SU-DHL-6 (cell line): ENCODE measurements at regions not wholly inside any gene's neighbourhood (a gene's known extent, or its start where the extent isn't known, plus 50 kb on each side); places are given as distances from the start of the nearest gene placed in this dataset.

Experiments used
- H2AFZ ChIP-seq: fragments of 200-600 bp; sonication (generic); 2 replicates; pipeline ENCODE4 v1.6.1; 2014; ENCODE audit warnings: low read depth, mild to moderate bottlenecking, moderate library complexity, mixed read lengths, antibody characterized with exemption, low read length; ENCODE audit not compliant: severe bottlenecking
- H3F3A ChIP-seq: fragments of 200-600 bp; shearing (Covaris generic); 2 replicates; pipeline ENCODE4 v1.6.0; 2016; ENCODE audit warnings: antibody characterized with exemption, mild to moderate bottlenecking; ENCODE audit not compliant: insufficient read depth
- H3K27ac ChIP-seq: fragments of 200-600 bp; sonication (generic); 2 replicates; pipeline ENCODE4 v1.5.1; 2016; ENCODE audit warnings: low read depth, mild to moderate bottlenecking, low read length, moderate library complexity, mixed read lengths
- H3K27me3 ChIP-seq: fragments of 200-600 bp; sonication (generic), shearing (Covaris generic); 2 replicates; pipeline ENCODE4 v1.6.0; 2014; ENCODE audit warnings: mild to moderate bottlenecking, low read length
- H3K36me3 ChIP-seq: fragments of 200-600 bp; sonication (generic); 2 replicates; pipeline ENCODE4 v1.6.1; 2014; ENCODE audit warnings: mild to moderate bottlenecking, low read length, mixed read lengths
- H3K4me2 ChIP-seq: fragments of 300-600, 200-600 bp; shearing (Covaris generic), sonication (generic); 2 replicates; pipeline ENCODE4 v1.6.0; 2014; ENCODE audit warnings: low read length, low read depth, mild to moderate bottlenecking; ENCODE audit not compliant: poor library complexity, severe bottlenecking
- H3K4me3 ChIP-seq: fragments of 200-600 bp; sonication (generic); 2 replicates; pipeline ENCODE4 v1.5.1; 2014; ENCODE audit warnings: antibody characterized with exemption, low read length, mild to moderate bottlenecking, mixed read lengths; ENCODE audit not compliant: insufficient read depth, poor library complexity, severe bottlenecking
- H3K79me2 ChIP-seq: fragments of 200-600 bp; sonication (generic); 2 replicates; pipeline ENCODE4 v1.6.1; 2014; ENCODE audit warnings: mild to moderate bottlenecking, low read length, moderate library complexity; ENCODE audit not compliant: insufficient read depth
- H3K9ac ChIP-seq: fragments of 200-600 bp; sonication (generic); 2 replicates; pipeline ENCODE4 v1.7.0; 2014; ENCODE audit warnings: mild to moderate bottlenecking, low read length
- H3K9me2 ChIP-seq: fragments of 200-600 bp; sonication (generic); replicated peaks from 2 replicates; pipeline ENCODE4 v1.6.1; 2014; ENCODE audit warnings: low read length; ENCODE audit not compliant: insufficient read depth
- H3K9me3 ChIP-seq: fragments of 200-600 bp; sonication (generic); 2 replicates; pipeline ENCODE4 v1.6.1; 2014; ENCODE audit warnings: low read length, mixed read lengths; ENCODE audit not compliant: insufficient read depth
- H4K20me1 ChIP-seq: fragments of 200-600 bp; sonication (generic); 2 replicates; pipeline ENCODE4 v1.6.1; 2014; ENCODE audit warnings: low read depth, mild to moderate bottlenecking, antibody characterized with exemption, low read length, moderate library complexity, mixed read lengths
- EZH2phosphoT487 ChIP-seq: fragments of 200-600 bp; sonication (generic), shearing (Covaris generic); conservative IDR thresholded peaks from 2 replicates; pipeline ENCODE4 v1.6.1; 2018; ENCODE audit warnings: mild to moderate bottlenecking, antibody characterized with exemption, low read length, moderate library complexity, mixed read lengths
- TF ChIP-seq, protein P1 (sequence below): fragments of 200-600 bp; sonication (generic); IDR thresholded peaks from one replicate; pipeline ENCODE4 v1.5.1; 2017; ENCODE audit warnings: antibody characterized with exemption, mild to moderate bottlenecking, low read length, moderate library complexity; ENCODE audit not compliant: insufficient read depth, poor library complexity, severe bottlenecking

DNA sequence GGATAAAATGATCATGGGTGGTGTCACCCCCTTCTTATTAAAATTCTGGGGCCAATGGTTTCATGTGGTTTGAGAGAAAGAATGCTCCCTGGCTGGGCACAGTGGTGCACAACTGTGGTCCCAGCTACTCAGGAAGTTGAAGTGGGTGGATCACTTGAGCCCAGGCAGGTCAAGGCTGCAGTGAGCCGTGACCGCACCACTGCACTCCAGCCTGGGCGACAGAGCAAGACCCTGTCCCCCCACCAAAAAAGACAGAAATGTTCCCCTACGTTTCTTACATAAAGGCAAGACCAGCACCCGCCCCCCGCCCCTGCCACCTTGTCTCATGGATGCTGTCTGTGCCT is 53.0 kb upstream of the ID2 start:
- Histone ChIP-seq H3F3A (no peaks in the 10 kb centered on the region), H3K4me3 (no peak overlapping the region), H3K9me2 (no peaks in the 10 kb centered on the region), H3K27ac (no peak overlapping the region), H3K4me2 (no peak overlapping the region), H3K36me3 (no peaks in the 10 kb centered on the region), H3K9me3 (no peaks in the 10 kb centered on the region), H3K79me2 (no peaks in the 10 kb centered on the region), H2AFZ (no peak overlapping the region), H3K9ac (no peak overlapping the region), H4K20me1 (no peaks in the 10 kb centered on the region), H3K27me3 (no peaks in the 10 kb centered on the region)
- TF ChIP-seq, protein P1, sequence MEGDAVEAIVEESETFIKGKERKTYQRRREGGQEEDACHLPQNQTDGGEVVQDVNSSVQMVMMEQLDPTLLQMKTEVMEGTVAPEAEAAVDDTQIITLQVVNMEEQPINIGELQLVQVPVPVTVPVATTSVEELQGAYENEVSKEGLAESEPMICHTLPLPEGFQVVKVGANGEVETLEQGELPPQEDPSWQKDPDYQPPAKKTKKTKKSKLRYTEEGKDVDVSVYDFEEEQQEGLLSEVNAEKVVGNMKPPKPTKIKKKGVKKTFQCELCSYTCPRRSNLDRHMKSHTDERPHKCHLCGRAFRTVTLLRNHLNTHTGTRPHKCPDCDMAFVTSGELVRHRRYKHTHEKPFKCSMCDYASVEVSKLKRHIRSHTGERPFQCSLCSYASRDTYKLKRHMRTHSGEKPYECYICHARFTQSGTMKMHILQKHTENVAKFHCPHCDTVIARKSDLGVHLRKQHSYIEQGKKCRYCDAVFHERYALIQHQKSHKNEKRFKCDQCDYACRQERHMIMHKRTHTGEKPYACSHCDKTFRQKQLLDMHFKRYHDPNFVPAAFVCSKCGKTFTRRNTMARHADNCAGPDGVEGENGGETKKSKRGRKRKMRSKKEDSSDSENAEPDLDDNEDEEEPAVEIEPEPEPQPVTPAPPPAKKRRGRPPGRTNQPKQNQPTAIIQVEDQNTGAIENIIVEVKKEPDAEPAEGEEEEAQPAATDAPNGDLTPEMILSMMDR, result no peak
- no peak for TF ChIP-seq EZH2phosphoT487

DNA sequence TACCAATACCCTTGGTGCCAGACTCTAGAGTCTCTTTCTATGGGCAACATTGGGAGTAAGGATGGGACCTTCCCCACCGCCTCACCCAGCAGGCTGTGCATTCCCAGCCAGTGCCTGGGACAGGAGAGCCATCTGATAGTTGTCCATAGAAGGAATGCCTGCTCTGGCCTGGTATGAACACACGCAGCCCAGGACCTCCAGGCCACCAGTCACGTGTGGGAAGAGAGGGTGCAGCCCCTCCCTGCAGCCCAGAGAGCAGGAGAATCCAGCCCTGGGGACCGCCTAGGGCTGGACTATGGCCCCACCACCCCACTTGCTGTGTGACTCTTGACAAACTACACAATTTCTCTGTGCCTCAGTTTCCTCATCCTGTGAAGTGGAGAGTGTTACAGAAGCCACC is 52.5 kb upstream of the ID2 start:
- no peak overlapping the region for H3K4me2 ChIP-seq

DNA sequence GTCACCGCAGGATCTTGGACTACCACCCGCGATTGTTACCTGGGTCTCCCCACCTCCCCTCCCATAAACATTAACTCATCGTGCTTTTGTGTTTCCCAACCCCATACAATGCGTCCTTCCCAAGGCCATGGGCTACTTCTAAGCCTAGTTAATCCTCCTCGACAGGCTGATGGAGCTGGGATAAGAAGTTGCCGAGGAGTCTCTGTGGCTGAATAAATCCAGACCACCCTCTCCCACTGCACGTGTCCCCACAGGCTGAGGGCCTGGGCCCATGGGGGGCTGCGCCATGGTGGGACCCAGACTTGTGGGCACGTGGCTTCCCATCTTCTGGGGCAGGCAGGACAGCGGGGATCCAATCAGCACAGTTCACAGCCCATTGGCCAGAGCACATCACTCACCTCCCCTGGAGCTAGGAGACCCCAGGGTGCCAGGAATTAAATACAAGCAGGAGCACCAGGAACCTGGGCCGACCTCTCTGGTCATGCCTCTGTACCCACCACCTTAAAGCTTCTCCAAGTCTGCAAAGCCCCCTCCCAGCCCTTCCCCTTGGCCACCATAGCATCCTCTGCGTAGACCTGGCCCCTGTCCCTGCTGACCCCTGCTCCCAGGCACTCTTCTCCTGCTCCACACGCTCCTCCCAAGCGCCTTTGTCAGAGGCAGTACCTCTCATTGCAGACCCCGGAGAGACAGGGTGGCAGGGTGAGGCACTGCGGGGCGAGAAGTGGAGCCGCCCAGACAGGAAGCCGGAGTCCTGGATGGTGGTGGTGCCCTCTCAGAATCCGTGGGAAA is 51.0 kb upstream of the ID2 start:
- no peak for TF ChIP-seq EZH2phosphoT487
- TF ChIP-seq, protein P1, result no peak
- no peaks in the 10 kb centered on the region for H3K9me3 ChIP-seq
- no peaks in the 10 kb centered on the region for H3K9me2 ChIP-seq
- H3F3A ChIP-seq, result no peaks in the 10 kb centered on the region
- H3K27me3 ChIP-seq, result no peaks in the 10 kb centered on the region
- H3K4me3 ChIP-seq, result no peak overlapping the region
- no peaks in the 10 kb centered on the region for H4K20me1 ChIP-seq
- no peak overlapping the region for H3K4me2 ChIP-seq
- no peak overlapping the region for H3K27ac ChIP-seq
- H3K9ac ChIP-seq, result no peak overlapping the region
- H3K79me2 ChIP-seq, result no peaks in the 10 kb centered on the region
- no peak overlapping the region for H2AFZ ChIP-seq
- H3K36me3 ChIP-seq, result no peaks in the 10 kb centered on the region

More for the DNA sequence above, 52.5 kb upstream of the ID2 start:
- Histone ChIP-seq H3K9ac (no peak overlapping the region), H3K27ac (no peak overlapping the region), H3K9me3 (no peaks in the 10 kb centered on the region), H3F3A (no peaks in the 10 kb centered on the region), H3K36me3 (no peaks in the 10 kb centered on the region), H3K79me2 (no peaks in the 10 kb centered on the region), H3K27me3 (no peaks in the 10 kb centered on the region), H3K9me2 (no peaks in the 10 kb centered on the region), H2AFZ (no peak overlapping the region), H4K20me1 (no peaks in the 10 kb centered on the region), H3K4me3 (no peak overlapping the region)
- TF ChIP-seq, protein P1, result no peak
- TF ChIP-seq EZH2phosphoT487, result no peak
